Right lobe of liver (tissue), 6 donors: ENCODE measurements at regions not wholly inside any gene's neighbourhood (a gene's known extent, or its start where the extent isn't known, plus 50 kb on each side); places are given as distances from the start of the nearest gene placed in this dataset.

Experiments
- ATAC-seq, 4 donors: fragments of 200-7000 bp; cut with Tn5 transposase; one replicate each; pipeline ENCODE4 v1.9.1; 2020; ENCODE audit warnings: mild to moderate bottlenecking in 4 of 4, moderate library complexity in 4 of 4
- DNase-seq, 3 donors: peaks; one replicate each; pipeline ENCODE4 v3.0.0-alpha.2; 2020
- H3K27ac ChIP-seq, 3 donors: fragments of 200-600 bp; one replicate each; pipeline ENCODE4 v1.8.0; 2022
- H3K27me3 ChIP-seq, 2 donors: fragments of 200-600 bp; one replicate each; pipeline ENCODE4 v1.8.0; 2022
- H3K36me3 ChIP-seq, 4 donors: fragments of 200-600 bp; sonication (generic) in 1 of 4; one replicate each; pipeline versions ENCODE4 v1.5.1 to v1.8.0; 2017 to 2022; ENCODE audit warnings: control low read depth in 1 of 4
- H3K4me1 ChIP-seq, 4 donors: fragments of 200-600 bp; sonication (generic) in 1 of 4; one replicate each; pipeline versions ENCODE4 v1.5.1 to v1.8.0; 2017 to 2022; ENCODE audit warnings: control low read depth in 1 of 4
- H3K4me3 ChIP-seq, 3 donors: fragments of 200-600 bp; one replicate each; pipeline ENCODE4 v1.8.0; 2022
- H3K9me3 ChIP-seq, 4 donors: fragments of 200-600 bp; sonication (generic) in 1 of 4; one replicate each; pipeline versions ENCODE4 v1.5.1 to v1.8.0; 2017 to 2022; ENCODE audit warnings: control low read depth in 1 of 4
- CTCF ChIP-seq, 4 donors: fragments of 200-600 bp in 3 of 4; fragments of 450-650 bp in 1 of 4; IDR thresholded peaks; one replicate each; pipeline versions ENCODE4 v1.5.1 to v1.8.0; 2016 to 2022; ENCODE audit warnings: antibody characterized with exemption in 4 of 4, mild to moderate bottlenecking in 2 of 4
- POLR2A ChIP-seq: fragments of 450-650 bp; IDR thresholded peaks from one replicate; pipeline ENCODE4 v1.6.1; 2017; ENCODE audit warnings: antibody characterized with exemption, mild to moderate bottlenecking
- WGBS: methylation state at CpG from one replicate; pipeline ENCODE4 v1.1.6; 2018; ENCODE audit warnings: low coverage, low lambda C conversion rate; ENCODE audit not compliant: insufficient coverage; ENCODE audit errors: missing lambda C conversion rate; 5-methylcytosine and 5-hydroxymethylcytosine counted together
- intact Hi-C, 2 donors: fragments of 100-400 bp; cut with DNase I; formaldehyde crosslinking; loops; one replicate each; pipeline versions ENCODE4 v1.11.2 to v1.14.1; 2022
- donor health status: DM: no; HTN: yes; CAD: no.
- donor health status: DM: no; HTN: no; CAD: no.
- donor health status: DM: no; HTN: no; CAD: no.
- donor health status: DM: no; HTN: yes; CAD: no.
- donor health status: DM: no; HTN: yes; CAD: no.

GRCh38 chr22:48445113-48445827 lies 1382.4 kb downstream of the BRD1 start:
- TF ChIP-seq CTCF (IDR thresholded peaks at IDR 0.05): no peak
- no peak for TF ChIP-seq POLR2A
- H3K9me3 ChIP-seq: no peaks in the 10 kb centered on the region
- no peak overlapping the region for H3K4me3 ChIP-seq
- intact Hi-C loops: no loop called here
- peak in 1 of 3 donors; percentile 24 for DNase-seq
- H3K4me1 ChIP-seq: no peaks in the 10 kb centered on the region
- no peak for ATAC-seq
- H3K27ac ChIP-seq: no peak overlapping the region
- H3K27me3 ChIP-seq: no peaks in the 10 kb centered on the region
- no peaks in the 10 kb centered on the region for H3K36me3 ChIP-seq
- WGBS: 49% methylated on average over 11 of the region's 17 CpGs

GRCh38 chr22:48444320-48445112 lies 1383.2 kb downstream of the BRD1 start:
- Histone ChIP-seq H3K27ac (no peak overlapping the region), H3K4me3 (no peak overlapping the region), H3K4me1 (no peaks in the 10 kb centered on the region), H3K9me3 (no peaks in the 10 kb centered on the region), H3K27me3 (no peaks in the 10 kb centered on the region), H3K36me3 (no peaks in the 10 kb centered on the region)
- intact Hi-C loops: no loop called here
- TF ChIP-seq CTCF (IDR thresholded peaks at IDR 0.05): no peak
- no peak for TF ChIP-seq POLR2A
- no peak for ATAC-seq
- DNase-seq: peak in 1 of 3 donors; percentile 40
- WGBS: 68% methylated on average over 7 of the region's 19 CpGs

- TF ChIP-seq CTCF (IDR thresholded peaks at IDR 0.05) (no peak), POLR2A (no peak)
- intact Hi-C loops: no loop called here
- H3K36me3 ChIP-seq: no peaks in the 10 kb centered on the region
- H3K27me3 ChIP-seq: no peaks in the 10 kb centered on the region
- no peak overlapping the region for H3K27ac ChIP-seq
- no peaks in the 10 kb centered on the region for H3K4me1 ChIP-seq
- WGBS: 51% methylated on average over 4 of the region's 4 CpGs
- H3K4me3 ChIP-seq: no peak overlapping the region
- DNase-seq (peak in 1 of 3 donors; percentile 10), ATAC-seq (no peak)
- no peaks in the 10 kb centered on the region for H3K9me3 ChIP-seq
These were observed 1384.0 kb downstream of the BRD1 start for GRCh38 chr22:48443680-48444079.

DNA sequence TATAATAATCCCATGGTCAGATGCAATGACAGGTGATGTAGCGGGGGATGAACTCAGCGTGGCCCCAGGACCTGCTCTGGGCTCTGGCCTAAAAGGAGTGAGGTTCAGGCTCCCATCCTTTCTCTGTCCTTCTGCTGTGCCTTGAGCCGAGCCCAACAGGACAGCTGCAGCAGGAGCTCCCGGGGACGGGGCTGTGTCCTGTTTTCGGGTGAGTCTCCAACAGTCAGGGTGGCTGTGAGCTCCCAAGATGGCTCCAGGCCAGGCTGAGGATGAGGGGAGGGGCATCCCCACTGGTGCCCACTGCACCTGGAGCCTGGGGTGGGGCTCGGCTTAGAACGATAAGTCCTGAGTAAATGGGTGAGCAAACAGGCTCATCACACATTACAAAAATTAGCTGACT lies 1385.0 kb downstream of the BRD1 start:
- no peaks in the 10 kb centered on the region for H3K4me1 ChIP-seq
- DNase-seq (peak in 2 of 3 donors; percentile 29 to 39), ATAC-seq (no peak)
- WGBS: 47% methylated on average over 6 of the region's 8 CpGs
- no peaks in the 10 kb centered on the region for H3K9me3 ChIP-seq
- H3K27ac ChIP-seq: no peak overlapping the region
- H3K36me3 ChIP-seq: no peaks in the 10 kb centered on the region
- no peaks in the 10 kb centered on the region for H3K27me3 ChIP-seq
- TF ChIP-seq POLR2A (no peak), CTCF (IDR thresholded peaks at IDR 0.05) (no peak)
- intact Hi-C loops: no loop called here
- H3K4me3 ChIP-seq: no peak overlapping the region
